Suppressor macrophage treated with lipopolysaccharide for 1 hour (primary cell): ENCODE measurements at regions not wholly inside any gene's neighbourhood (a gene's known extent, or its start where the extent isn't known, plus 50 kb on each side); places are given as distances from the start of the nearest gene placed in this dataset.
"Not testable (repeated sequence)": the region's sequence is repeated elsewhere in the genome, so short reads cannot be mapped to it uniquely, and the experiment has no call there.

Source experiments
- DNase-seq, 3 donors: peaks; one replicate each; pipeline ENCODE4 v3.0.0-alpha.2; 2020 to 2022

GRCh38 chr2:3899536-3900155, 196.3 kb downstream of the DCDC2C start:
- peak; percentile 31 to 55 (median 36) for DNase-seq

GRCh38 chr2:3902131-3902530, 198.8 kb downstream of the DCDC2C start:
- no peak for DNase-seq

GRCh38 chr2:3904061-3904460, 200.7 kb downstream of the DCDC2C start:
- DNase-seq, result no peak

- not testable (repeated sequence) for DNase-seq
Measured at GRCh38 chr2:3908498-3908897, 205.1 kb downstream of the DCDC2C start.

GRCh38 chr2:3911882-3912455, 208.6 kb downstream of the DCDC2C start:
- no peak for DNase-seq

DNA sequence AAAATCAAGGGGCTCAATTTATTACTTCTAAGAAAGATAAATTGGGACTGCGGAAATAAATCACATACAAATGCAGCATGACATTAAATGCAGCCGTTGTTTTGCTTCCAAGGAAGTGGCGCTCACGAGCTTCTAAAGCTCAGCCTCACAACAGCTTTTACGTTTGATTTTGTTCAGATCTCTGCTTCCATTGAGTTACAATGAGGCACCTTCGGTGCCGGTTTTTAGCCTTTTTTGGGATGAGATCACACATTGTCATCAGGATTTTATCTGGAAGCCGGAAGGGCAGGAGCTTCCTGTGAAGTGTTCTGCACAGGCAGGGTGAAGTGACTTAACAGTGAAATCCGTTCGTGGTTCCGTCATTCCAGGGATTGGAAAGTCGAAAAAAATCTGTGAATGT, 209.8 kb downstream of the DCDC2C start:
- no peak for DNase-seq

GRCh38 chr2:3914241-3914640, 210.9 kb downstream of the DCDC2C start:
- DNase-seq, result no peak

- DNase-seq, result no peak
Measured at GRCh38 chr2:3927031-3927430, 223.7 kb downstream of the DCDC2C start.

DNA sequence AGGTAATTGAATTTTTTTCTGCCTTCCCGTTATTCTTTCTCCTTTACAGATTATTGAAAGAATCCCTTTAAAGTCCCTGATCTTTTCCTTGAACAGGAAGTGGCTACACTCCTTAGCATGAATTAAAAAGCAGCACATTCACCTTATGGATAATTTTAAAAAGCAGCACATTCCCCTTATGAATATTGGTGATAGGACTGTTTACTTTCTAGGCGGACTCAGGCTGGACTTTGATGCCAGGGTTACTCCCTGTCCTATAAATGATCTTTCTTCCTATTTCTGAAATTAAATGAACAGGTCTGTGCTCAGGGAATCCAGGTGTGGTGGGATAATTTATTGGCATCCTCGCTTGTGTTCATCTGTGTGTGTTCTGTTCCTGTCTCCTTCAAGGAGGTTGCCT, 226.0 kb downstream of the DCDC2C start:
- DNase-seq, result no peak

DNA sequence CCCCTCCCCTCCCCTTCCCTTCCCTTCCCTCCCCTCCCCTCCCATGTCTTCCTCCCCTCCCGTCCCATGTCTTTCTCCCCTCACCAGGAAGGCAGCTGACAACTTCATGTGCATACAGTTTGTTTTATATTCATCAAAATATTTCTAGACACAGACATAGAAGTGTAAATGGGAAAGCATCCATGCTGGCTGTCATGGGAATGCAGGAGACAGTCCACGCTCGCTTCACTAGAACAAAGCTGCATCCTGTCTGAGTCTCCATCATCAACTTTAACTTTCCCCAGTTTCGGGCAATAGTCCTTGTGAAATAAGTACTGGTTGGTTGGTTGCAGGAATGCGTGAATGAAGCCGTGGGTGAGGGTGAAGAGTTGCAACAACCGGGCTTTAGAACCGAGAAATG, 226.9 kb downstream of the DCDC2C start:
- no peak for DNase-seq

- DNase-seq, result no peak
Measured at GRCh38 chr2:3940661-3941060, 237.3 kb downstream of the DCDC2C start.

GRCh38 chr2:3942841-3943240, 239.5 kb downstream of the DCDC2C start:
- no peak for DNase-seq

GRCh38 chr2:3944071-3944470, 240.7 kb downstream of the DCDC2C start:
- DNase-seq, result no peak

DNA sequence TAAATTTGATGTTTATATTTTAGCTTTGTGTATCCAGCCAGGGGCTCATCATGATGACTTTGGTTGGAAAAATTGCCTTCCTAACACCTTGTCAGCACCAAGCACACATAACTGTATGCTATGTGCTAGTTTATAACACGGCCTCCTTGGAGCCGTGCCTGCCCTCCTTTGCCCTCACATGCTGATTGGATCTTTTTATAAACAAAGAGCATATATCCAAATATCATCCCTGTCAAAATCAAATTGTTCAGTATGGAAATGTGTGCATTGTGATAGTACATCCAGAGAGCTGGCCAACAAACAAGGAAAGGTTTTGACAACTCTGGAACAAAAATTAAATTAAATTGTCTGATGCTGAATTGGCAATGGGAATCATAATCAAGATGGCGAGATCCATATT, 241.5 kb downstream of the DCDC2C start:
- no peak for DNase-seq

DNA sequence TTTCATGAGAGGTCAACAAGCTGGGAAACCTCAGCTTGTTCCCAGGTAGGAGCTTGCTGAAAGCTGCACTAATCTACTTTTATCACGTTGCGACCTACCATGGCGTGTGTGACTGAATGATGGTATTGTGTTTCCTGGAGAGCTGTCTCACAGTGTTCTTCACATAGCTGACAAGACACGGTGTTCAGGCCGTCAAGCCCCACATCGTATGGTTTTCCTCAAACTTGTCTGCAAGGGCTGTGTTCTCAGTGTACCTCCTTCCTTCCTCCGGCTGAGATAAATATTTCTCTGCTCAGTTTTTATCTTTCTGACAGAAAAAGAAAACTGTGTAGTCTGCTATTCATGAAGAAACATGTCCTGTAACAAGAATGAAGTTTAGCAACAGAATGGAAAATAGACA, 244.8 kb downstream of the DCDC2C start:
- no peak for DNase-seq

- DNase-seq, result no peak
Measured at GRCh38 chr2:3951131-3951954, 248.0 kb downstream of the DCDC2C start.

- no peak for DNase-seq
Measured at GRCh38 chr2:3952866-3953516, 249.6 kb downstream of the DCDC2C start.

DNA sequence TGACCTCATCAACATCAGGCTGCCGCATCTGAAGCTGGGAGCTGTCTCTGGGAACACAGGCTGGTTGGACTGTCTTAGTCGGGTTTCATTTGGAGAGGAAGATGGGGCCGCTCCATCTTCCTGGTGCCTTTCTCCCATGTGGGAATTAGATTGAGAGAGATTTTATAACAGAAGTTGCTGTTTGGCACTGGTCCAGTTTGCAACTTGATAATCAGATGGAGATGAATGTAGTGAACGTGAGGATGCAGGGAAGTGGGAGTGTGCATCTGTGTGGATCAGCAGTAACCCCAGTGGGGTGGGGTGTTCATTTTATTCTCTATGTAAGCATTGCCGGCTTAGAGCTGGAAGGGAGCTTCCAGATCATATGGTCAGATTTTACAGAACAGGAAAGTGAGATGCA, 250.9 kb downstream of the DCDC2C start:
- no peak for DNase-seq

DNA sequence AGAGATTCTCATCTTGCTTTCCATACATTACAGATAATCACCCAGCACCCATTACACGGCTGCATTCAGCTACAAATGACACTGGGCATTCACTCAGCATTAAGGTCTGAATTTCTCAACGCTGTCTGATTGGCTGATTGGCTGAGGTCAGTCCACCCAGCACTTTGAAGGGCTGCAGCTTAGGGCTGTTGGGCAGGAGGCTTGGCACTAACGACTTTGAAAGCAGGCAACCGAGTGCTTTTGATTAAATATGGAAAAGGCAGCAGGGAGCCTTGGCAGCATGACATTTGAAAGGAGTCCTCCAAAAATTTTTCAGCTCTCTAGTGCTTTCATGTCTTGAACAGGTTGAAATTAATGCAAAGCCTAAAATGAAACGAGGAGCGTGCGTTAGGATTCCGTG, 253.0 kb downstream of the DCDC2C start:
- DNase-seq, result no peak

GRCh38 chr2:3956892-3957291, 253.5 kb downstream of the DCDC2C start:
- DNase-seq, result no peak

DNA sequence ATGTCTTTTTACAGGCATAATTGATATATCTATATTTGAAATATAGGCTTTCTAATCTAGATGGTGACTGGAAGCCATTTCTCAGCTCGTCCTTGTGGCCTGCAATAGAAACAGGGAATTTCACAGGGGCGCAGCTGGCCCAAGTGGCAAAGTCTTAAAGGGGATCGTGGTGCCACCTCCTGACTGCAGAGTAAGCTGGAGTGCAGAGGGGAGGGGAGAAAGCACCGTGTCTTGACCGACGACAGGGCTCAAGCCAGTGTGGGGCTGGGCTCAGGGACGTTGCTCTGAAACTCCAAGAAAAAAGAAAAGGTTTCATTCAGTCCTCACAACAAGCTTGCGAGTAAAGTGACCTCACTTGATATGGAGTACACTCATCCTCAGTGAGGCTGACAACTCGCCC, 255.1 kb downstream of the DCDC2C start:
- no peak for DNase-seq

DNA sequence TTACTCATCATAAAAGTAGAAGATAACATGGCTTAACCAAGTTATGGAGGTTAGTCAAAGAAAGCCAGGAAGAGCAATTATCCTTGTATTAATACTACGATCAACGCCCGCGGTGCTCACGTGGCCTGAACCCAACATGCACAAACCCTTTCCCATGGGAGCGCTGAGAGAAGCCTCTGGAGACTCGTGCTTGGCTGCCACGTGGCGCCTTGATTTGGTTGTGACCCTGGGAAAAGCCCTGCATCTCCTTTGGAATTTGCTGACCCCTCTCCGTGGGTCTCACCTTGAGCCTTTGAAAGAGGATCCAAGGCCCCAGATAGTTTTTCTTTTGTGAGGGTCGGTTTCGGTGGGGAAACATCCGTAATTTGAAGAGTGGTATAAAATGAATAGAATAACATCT, 255.6 kb downstream of the DCDC2C start:
- DNase-seq, result no peak

DNA sequence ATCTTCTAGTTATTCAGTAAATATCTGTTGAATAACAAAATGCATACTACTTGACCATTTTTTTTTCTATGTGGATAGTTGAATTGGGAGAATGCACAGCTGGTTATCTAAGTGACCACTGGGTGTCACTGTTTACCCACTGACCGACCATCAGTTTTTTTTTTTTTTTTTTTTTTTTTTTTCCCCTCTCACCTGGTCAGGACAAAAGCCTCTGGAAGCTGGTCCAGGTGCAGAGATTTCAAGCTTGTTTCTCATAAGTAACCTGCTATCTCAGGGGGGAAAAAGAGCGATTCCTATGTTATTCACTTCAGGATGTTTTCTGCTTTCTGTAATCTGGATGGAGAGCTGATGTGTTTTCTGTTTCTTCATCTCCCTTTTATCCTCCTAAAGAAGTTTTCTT, 256.0 kb downstream of the DCDC2C start:
- DNase-seq, result peak in 2 of 3 donors; percentile 29 to 32

GRCh38 chr2:3960106-3960505, 256.7 kb downstream of the DCDC2C start:
- DNase-seq, result no peak
